H1 (cell line): ENCODE measurements at regions not wholly inside any gene's neighbourhood (a gene's known extent, or its start where the extent isn't known, plus 50 kb on each side); places are given as distances from the start of the nearest gene placed in this dataset.

Experiments used
- CTCF ChIA-PET: fragments of 300-600 bp; sonication (Branson Sonifier 250); formaldehyde crosslinking; loops from one replicate; lab custom pipeline; 2021; ENCODE audit not compliant: partially characterized antibody; lab: Charles Lee
- POLR2A ChIA-PET: fragments of 300-600 bp; sonication (Branson Sonifier 250); formaldehyde crosslinking; loops from one replicate; lab custom pipeline; 2021; ENCODE audit warnings: inconsistent platforms; ENCODE audit not compliant: partially characterized antibody; lab: Charles Lee
- DNase-seq, 2 experiments: peaks; one replicate each; pipeline versions ENCODE4 v3.0.0 to v3.0.0-alpha.2; 2010 to 2022; ENCODE audit warnings: low spot score in 2 of 2, low read depth in 1 of 2, mixed read lengths in 1 of 2
- FAIRE-seq: peaks from 2 replicates; lab custom pipeline; 2011; peaks lifted over from hg19 to GRCh38; lab: Jason Lieb, UNC
- H2AFZ ChIP-seq: 2 replicates; pipeline ENCODE4 v1.8.1; 2012; ENCODE audit warnings: low read length, inconsistent platforms
- H2AK5ac ChIP-seq: 2 replicates; pipeline ENCODE4 v1.6.1; 2013; ENCODE audit warnings: low read depth, low read length
- H2BK120ac ChIP-seq: replicated peaks from 2 replicates; pipeline ENCODE3; 2013; ENCODE audit warnings: low read depth, low read length, inconsistent platforms
- H2BK12ac ChIP-seq: 2 replicates; pipeline ENCODE4 v1.6.1; 2013; ENCODE audit warnings: low read depth, low read length
- H2BK15ac ChIP-seq: 2 replicates; pipeline ENCODE4 v1.6.1; 2013; ENCODE audit warnings: low read length
- H2BK20ac ChIP-seq: 2 replicates; pipeline ENCODE4 v1.6.1; 2013; ENCODE audit warnings: low read length
- H2BK5ac ChIP-seq: 2 replicates; pipeline ENCODE4 v1.6.1; 2013; ENCODE audit warnings: low read depth, low read length
- H3K14ac ChIP-seq: 2 replicates; pipeline ENCODE4 v1.6.1; 2013; ENCODE audit warnings: inconsistent platforms; ENCODE audit not compliant: insufficient read length
- H3K18ac ChIP-seq: 2 replicates; pipeline ENCODE4 v1.6.1; 2013; ENCODE audit warnings: low read length; ENCODE audit errors: extremely low read depth
- H3K23ac ChIP-seq: 2 replicates; pipeline ENCODE4 v1.6.1; 2013; ENCODE audit warnings: inconsistent platforms; ENCODE audit not compliant: insufficient read length
- H3K23me2 ChIP-seq: 2 replicates; pipeline ENCODE4 v1.6.1; 2013; ENCODE audit warnings: low read depth, low read length
- H3K27ac ChIP-seq: 2 replicates; pipeline ENCODE4 v1.6.1; 2011; ENCODE audit warnings: low read depth, low read length, inconsistent platforms
- H3K27me3 ChIP-seq, 4 experiments: replicated peaks in 1 of 4; 1 replicate in 1 of 4; 2 replicates in 3 of 4; pipeline versions ENCODE4 v1.6.1 to v1.8.1; 2011 to 2013; ENCODE audit warnings: low read length in 3 of 4, mild to moderate bottlenecking in 3 of 4, inconsistent platforms in 2 of 4, mixed read lengths in 2 of 4, moderate library complexity in 1 of 4; ENCODE audit not compliant: control insufficient read depth in 3 of 4, insufficient read depth in 3 of 4; ENCODE audit errors: extremely low read depth in 1 of 4
- H3K36me3 ChIP-seq, 4 experiments: 2 replicates each; pipeline versions ENCODE4 v1.6.1 to v1.8.1; 2011 to 2013; ENCODE audit warnings: mild to moderate bottlenecking in 4 of 4, low read length in 3 of 4, moderate library complexity in 2 of 4, control low read depth in 1 of 4, inconsistent platforms in 1 of 4; ENCODE audit not compliant: insufficient read depth in 4 of 4, control insufficient read depth in 2 of 4
- H3K4ac ChIP-seq: replicated peaks from 2 replicates; pipeline ENCODE3; 2013; ENCODE audit warnings: low read length, low read depth, mixed read lengths, inconsistent platforms; ENCODE audit not compliant: insufficient read length
- H3K4me1 ChIP-seq, 4 experiments: replicated peaks in 1 of 4; 1 replicate in 1 of 4; 2 replicates in 3 of 4; pipeline versions ENCODE4 v1.6.1 to v1.8.1; 2011 to 2013; ENCODE audit warnings: low read length in 3 of 4, inconsistent platforms in 2 of 4, mixed read lengths in 1 of 4; ENCODE audit not compliant: insufficient read depth in 4 of 4, control insufficient read depth in 3 of 4
- H3K4me2 ChIP-seq, 2 experiments: 2 replicates each; pipeline versions ENCODE4 v1.6.1 to v1.8.1; 2011 to 2013; ENCODE audit warnings: low read depth in 2 of 2, low read length in 2 of 2, control low read depth in 1 of 2, inconsistent platforms in 1 of 2, mild to moderate bottlenecking in 1 of 2; ENCODE audit not compliant: insufficient read depth in 1 of 2
- H3K4me3 ChIP-seq, 4 experiments: fragments of 200-600, 300-600 bp in 1 of 4; sonication (generic), shearing (Covaris generic), sonication (Bioruptor Twin) in 1 of 4; 2 replicates each; pipeline versions ENCODE4 v1.5.1 to v1.8.1; 2011 to 2016; ENCODE audit warnings: low read length in 4 of 4, low read depth in 3 of 4, control low read depth in 2 of 4, inconsistent platforms in 2 of 4, mild to moderate bottlenecking in 2 of 4, mixed read lengths in 1 of 4, moderate library complexity in 1 of 4; ENCODE audit not compliant: insufficient read depth in 2 of 4; ENCODE audit errors: extremely low read depth in 1 of 4
- H3K56ac ChIP-seq: replicated peaks from 2 replicates; pipeline ENCODE3; 2013; ENCODE audit warnings: low read depth, mild to moderate bottlenecking, mixed read lengths, low read length, inconsistent platforms; ENCODE audit not compliant: insufficient read length
- H3K79me1 ChIP-seq: 2 replicates; pipeline ENCODE4 v1.6.1; 2013; ENCODE audit warnings: low read depth, low read length, control low read depth
- H3K79me2 ChIP-seq, 2 experiments: 2 replicates each; pipeline versions ENCODE4 v1.6.1 to v1.8.1; 2012 to 2013; ENCODE audit warnings: low read length in 2 of 2, mild to moderate bottlenecking in 2 of 2, inconsistent platforms in 1 of 2; ENCODE audit not compliant: insufficient read depth in 2 of 2, control insufficient read depth in 1 of 2
- H3K9ac ChIP-seq, 4 experiments: replicated peaks in 1 of 4; 1 replicate in 1 of 4; 2 replicates in 3 of 4; pipeline versions ENCODE4 v1.6.1 to v1.8.1; 2011 to 2013; ENCODE audit warnings: low read depth in 3 of 4, low read length in 3 of 4, control low read depth in 2 of 4, mild to moderate bottlenecking in 2 of 4, moderate library complexity in 2 of 4, inconsistent platforms in 1 of 4; ENCODE audit errors: extremely low read depth in 1 of 4
- H3K9me3 ChIP-seq, 2 experiments: 2 replicates each; pipeline versions ENCODE4 v1.6.1 to v1.8.1; 2012 to 2013; ENCODE audit warnings: mild to moderate bottlenecking in 2 of 2, moderate library complexity in 2 of 2, control low read depth in 1 of 2, inconsistent platforms in 1 of 2, low read depth in 1 of 2, low read length in 1 of 2, mixed read lengths in 1 of 2; ENCODE audit not compliant: insufficient read depth in 2 of 2
- H4K20me1 ChIP-seq, 2 experiments: replicated peaks in 1 of 2; 2 replicates each; pipeline versions ENCODE3 to v1.8.1; 2011 to 2013; ENCODE audit warnings: inconsistent platforms in 2 of 2, low read length in 2 of 2, mild to moderate bottlenecking in 1 of 2; ENCODE audit not compliant: insufficient read depth in 2 of 2, control insufficient read depth in 1 of 2
- H4K5ac ChIP-seq: 2 replicates; pipeline ENCODE4 v1.6.1; 2013; ENCODE audit warnings: low read length, low read depth, mixed read lengths, inconsistent platforms; ENCODE audit not compliant: insufficient read length
- H4K8ac ChIP-seq: 2 replicates; pipeline ENCODE4 v1.8.0; 2013; ENCODE audit warnings: mild to moderate bottlenecking, moderate library complexity, low read length, inconsistent platforms; ENCODE audit not compliant: insufficient read depth; ENCODE audit errors: extremely low read depth
- H4K91ac ChIP-seq: replicated peaks from 2 replicates; pipeline ENCODE3; 2013; ENCODE audit warnings: low read length, mixed read lengths, inconsistent platforms; ENCODE audit not compliant: insufficient read length
- BCL11A ChIP-seq, 2 experiments: IDR thresholded peaks; one replicate each; pipeline ENCODE4 v1.6.1; 2011; ENCODE audit warnings: low read depth in 2 of 2, low read length in 2 of 2, mild to moderate bottlenecking in 2 of 2
- CHD1 ChIP-seq: IDR thresholded peaks from 2 replicates; pipeline ENCODE4 v1.6.1; 2012; ENCODE audit warnings: low read depth, low read length, improper control_type of control experiment
- EGR1 ChIP-seq: IDR thresholded peaks from 2 replicates; pipeline ENCODE4 v1.6.1; 2011; ENCODE audit warnings: low read depth, low read length, borderline replicate concordance
- GTF2F1 ChIP-seq: IDR thresholded peaks from 2 replicates; pipeline ENCODE4 v1.6.1; 2012; ENCODE audit warnings: low read depth, low read length, improper control_type of control experiment, borderline replicate concordance
- HDAC2 ChIP-seq, 2 experiments: fragments of 300-600 bp in 1 of 2; sonication (generic) in 1 of 2; IDR thresholded peaks; 2 replicates each; pipeline ENCODE4 v1.6.1; 2011 to 2012; ENCODE audit warnings: low read depth in 2 of 2, low read length in 2 of 2, mild to moderate bottlenecking in 2 of 2, moderate library complexity in 2 of 2, borderline replicate concordance in 1 of 2, inconsistent platforms in 1 of 2
- JUN ChIP-seq: IDR thresholded peaks from 2 replicates; pipeline ENCODE4 v1.6.1; 2011; ENCODE audit warnings: low read depth, mild to moderate bottlenecking, improper control_type of control experiment, low read length
- NANOG ChIP-seq: IDR thresholded peaks from 2 replicates; pipeline ENCODE4 v1.6.1; 2011; ENCODE audit warnings: low read length, low read depth, mild to moderate bottlenecking, inconsistent platforms; ENCODE audit not compliant: insufficient read depth, poor library complexity, severe bottlenecking
- POLR2AphosphoS5 ChIP-seq: IDR thresholded peaks from 2 replicates; pipeline ENCODE4 v1.6.1; 2011; ENCODE audit warnings: low read depth, low read length
- POU5F1 ChIP-seq: IDR thresholded peaks from 2 replicates; pipeline ENCODE4 v1.6.1; 2011; ENCODE audit warnings: low read depth, mild to moderate bottlenecking, low read length, moderate library complexity
- RFX5 ChIP-seq: IDR thresholded peaks from 2 replicates; pipeline ENCODE4 v1.6.1; 2011; ENCODE audit warnings: low read depth, low read length, improper control_type of control experiment, borderline replicate concordance
- RNF2 ChIP-seq: fragments of 200-900, 300-1000 bp; sonication (generic); IDR thresholded peaks from 2 replicates; pipeline ENCODE4 v1.7.1; 2016; ENCODE audit warnings: borderline replicate concordance, low read depth, mild to moderate bottlenecking, antibody characterized with exemption, low read length; ENCODE audit not compliant: poor library complexity, severe bottlenecking; ENCODE audit errors: missing control alignments
- SIX5 ChIP-seq: IDR thresholded peaks from 2 replicates; pipeline ENCODE4 v1.6.1; 2011; ENCODE audit warnings: mild to moderate bottlenecking, low read depth, low read length
- SP4 ChIP-seq: IDR thresholded peaks from 2 replicates; pipeline ENCODE4 v1.6.1; 2012; ENCODE audit warnings: low read length, inconsistent platforms
- USF2 ChIP-seq: IDR thresholded peaks from 2 replicates; pipeline ENCODE4 v1.6.1; 2011; ENCODE audit warnings: low read length, improper control_type of control experiment
- WGBS, 2 experiments: shearing (Covaris generic) in 1 of 2; methylation state at CpG; one replicate each; pipeline versions ENCODE4 v1.1.6 to v1.1.7; 2013 to 2015; ENCODE audit warnings: low lambda C conversion rate in 2 of 2, mixed read lengths in 2 of 2, inconsistent platforms in 1 of 2, low coverage in 1 of 2, missing lambda C conversion rate in 1 of 2; ENCODE audit not compliant: insufficient replicate concordance in 2 of 2, insufficient coverage in 1 of 2, insufficient read length in 1 of 2; ENCODE audit errors: extremely low coverage in 1 of 2, missing lambda C conversion rate in 1 of 2; 5-methylcytosine and 5-hydroxymethylcytosine counted together

- H2BK15ac ChIP-seq = no peak overlapping the region
- H2AFZ ChIP-seq = no peak overlapping the region
- H3K27me3 ChIP-seq = no peaks in the 10 kb centered on the region
- H2AK5ac ChIP-seq = no peak overlapping the region
- H3K4me1 ChIP-seq = peaks cover 0 to 9% (median under 1%) of the 10 kb centered on the region in 4 experiments; a peak in 1 of 7 replicates
- H2BK12ac ChIP-seq = no peak overlapping the region
- H4K8ac ChIP-seq = no peak overlapping the region
- no peak overlapping the region for H2BK120ac ChIP-seq
- H2BK5ac ChIP-seq = no peak overlapping the region
- no peak overlapping the region for H3K14ac ChIP-seq
- H3K79me2 ChIP-seq = no peaks in the 10 kb centered on the region
- H3K23me2 ChIP-seq = no peaks in the 10 kb centered on the region
- H4K5ac ChIP-seq = no peak overlapping the region
- H3K4ac ChIP-seq = no peak overlapping the region
- H4K20me1 ChIP-seq = no peaks in the 10 kb centered on the region
- FAIRE-seq = no peak
- no peak overlapping the region for H3K27ac ChIP-seq
- H3K18ac ChIP-seq = no peak overlapping the region
- no peaks in the 10 kb centered on the region for H3K9me3 ChIP-seq
- ChIA-PET POLR2A (no interaction called here), CTCF (no interaction called here)
- 81% methylated on average over 4 of the region's 4 CpGs; no CpG with 5 or more reads in 1 of the 2 experiments for WGBS, 2 experiments
- no peak overlapping the region for H2BK20ac ChIP-seq
- H3K23ac ChIP-seq = no peak overlapping the region
- DNase-seq = no peak
- no peak overlapping the region for H3K4me2 ChIP-seq
- no peak overlapping the region for H3K4me3 ChIP-seq
- no peak overlapping the region for H3K9ac ChIP-seq
- H3K36me3 ChIP-seq = no peaks in the 10 kb centered on the region
- H3K79me1 ChIP-seq = no peaks in the 10 kb centered on the region
- no peak overlapping the region for H3K56ac ChIP-seq
- no peak overlapping the region for H4K91ac ChIP-seq
- TF ChIP-seq GTF2F1 (no peak), JUN (no peak), POLR2AphosphoS5 (no peak), EGR1 (no peak), SP4 (no peak), NANOG (no peak), POU5F1 (no peak), BCL11A (IDR thresholded peaks at IDR 0.05; ENCODE audit: low read depth in 2 of 2, low read length in 2 of 2) (no peak), HDAC2 (IDR thresholded peaks at IDR 0.05; ENCODE audit: borderline replicate concordance in 1 of 2, low read depth in 2 of 2, low read length in 2 of 2) (no peak), RNF2 (no peak), CHD1 (no peak), RFX5 (no peak), SIX5 (no peak), USF2 (no peak)
Observed at GRCh38 chr2:150046810-150047209, 440.7 kb downstream of the RND3 start.
